ELR (cell line): ENCODE measurements at regions not wholly inside any gene's neighbourhood (a gene's known extent, or its start where the extent isn't known, plus 50 kb on each side); places are given as distances from the start of the nearest gene placed in this dataset.
"Not testable (repeated sequence)": the region's sequence is repeated elsewhere in the genome, so short reads cannot be mapped to it uniquely, and the experiment has no call there.

Source experiments
- DNase-seq: peaks from one replicate; pipeline ENCODE4 v3.0.0-alpha.2; 2015; ENCODE audit warnings: low read depth

DNA sequence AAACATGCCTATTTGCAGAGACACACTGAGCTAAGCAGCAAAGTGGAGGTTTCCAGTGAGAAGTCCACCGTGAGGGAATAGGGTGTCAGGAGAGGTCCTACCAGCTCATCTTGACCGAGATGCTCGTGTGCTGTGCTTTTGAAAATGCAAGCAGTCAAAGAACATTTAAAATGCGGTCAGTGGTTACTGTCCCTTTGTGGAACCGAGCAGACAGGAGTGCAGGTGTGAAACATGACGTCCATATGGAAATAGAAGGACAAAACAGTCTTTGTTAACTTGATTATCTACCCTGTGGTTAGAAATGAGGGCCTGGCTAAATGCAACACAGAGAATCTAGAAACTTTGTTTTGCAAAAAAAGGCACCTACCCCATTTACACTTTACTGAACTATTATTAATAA lies 473.3 kb downstream of the SPATA31A6 start:
- DNase-seq, result not testable (repeated sequence)

DNA sequence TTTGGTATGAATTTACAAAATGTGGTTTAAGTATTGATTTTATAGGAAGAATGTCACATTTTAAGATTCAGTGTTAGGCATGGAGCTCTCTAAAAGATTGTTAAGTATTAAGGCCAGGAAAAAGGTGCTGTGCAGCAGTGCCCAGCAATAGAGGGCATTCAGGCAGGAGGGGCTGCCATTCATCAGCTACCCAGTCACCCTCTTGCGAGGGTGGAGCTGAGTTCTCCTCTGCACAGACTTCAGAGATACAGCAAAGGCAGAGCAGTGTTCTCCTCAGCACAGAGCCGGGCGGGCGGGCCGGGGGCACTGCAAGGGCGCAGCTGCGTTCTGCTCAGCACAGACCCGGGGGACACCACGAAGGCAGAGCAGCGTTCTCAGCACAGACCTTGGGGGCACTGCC lies 474.0 kb downstream of the SPATA31A6 start:
- not testable (repeated sequence) for DNase-seq

DNA sequence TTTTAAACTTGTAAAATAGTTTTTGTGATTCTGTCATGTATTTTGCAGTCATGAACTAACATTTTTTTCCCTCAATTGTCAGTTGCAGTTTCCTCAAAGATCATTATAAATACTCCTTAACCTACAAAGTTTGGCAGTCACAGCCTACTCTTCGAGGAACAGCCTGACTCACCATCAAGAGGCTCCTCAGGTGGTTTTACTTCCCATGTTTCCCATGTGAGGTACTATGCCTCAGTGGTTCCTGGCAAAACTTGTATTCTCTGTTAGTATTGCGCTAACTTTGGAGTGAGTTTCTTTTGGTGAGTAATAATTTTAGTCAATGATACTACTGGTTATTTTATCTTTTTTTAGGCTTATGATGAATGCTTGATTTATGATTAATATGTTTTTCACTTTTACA lies 513.7 kb downstream of the SPATA31A6 start:
- not testable (repeated sequence) for DNase-seq

DNA sequence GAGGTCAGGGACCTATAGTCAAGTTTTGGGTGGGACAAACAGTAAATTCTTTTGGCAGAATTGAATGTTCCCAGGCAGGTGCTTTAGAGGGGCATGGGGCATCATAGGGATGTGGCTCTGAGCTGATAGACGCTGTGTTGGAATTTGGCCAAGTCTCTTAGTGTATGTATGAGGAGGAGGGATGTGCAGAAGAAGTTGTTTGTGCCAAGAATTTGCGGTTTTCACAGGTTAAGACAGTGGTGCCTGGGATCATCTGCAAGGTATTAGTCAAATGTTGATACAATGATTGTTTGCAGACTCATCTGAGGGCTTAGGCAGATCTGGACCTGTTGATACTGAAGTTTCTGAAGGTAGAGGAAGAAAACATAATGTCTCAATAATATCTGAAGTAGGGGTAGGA lies 519.4 kb downstream of the SPATA31A6 start:
- not testable (repeated sequence) for DNase-seq

DNA sequence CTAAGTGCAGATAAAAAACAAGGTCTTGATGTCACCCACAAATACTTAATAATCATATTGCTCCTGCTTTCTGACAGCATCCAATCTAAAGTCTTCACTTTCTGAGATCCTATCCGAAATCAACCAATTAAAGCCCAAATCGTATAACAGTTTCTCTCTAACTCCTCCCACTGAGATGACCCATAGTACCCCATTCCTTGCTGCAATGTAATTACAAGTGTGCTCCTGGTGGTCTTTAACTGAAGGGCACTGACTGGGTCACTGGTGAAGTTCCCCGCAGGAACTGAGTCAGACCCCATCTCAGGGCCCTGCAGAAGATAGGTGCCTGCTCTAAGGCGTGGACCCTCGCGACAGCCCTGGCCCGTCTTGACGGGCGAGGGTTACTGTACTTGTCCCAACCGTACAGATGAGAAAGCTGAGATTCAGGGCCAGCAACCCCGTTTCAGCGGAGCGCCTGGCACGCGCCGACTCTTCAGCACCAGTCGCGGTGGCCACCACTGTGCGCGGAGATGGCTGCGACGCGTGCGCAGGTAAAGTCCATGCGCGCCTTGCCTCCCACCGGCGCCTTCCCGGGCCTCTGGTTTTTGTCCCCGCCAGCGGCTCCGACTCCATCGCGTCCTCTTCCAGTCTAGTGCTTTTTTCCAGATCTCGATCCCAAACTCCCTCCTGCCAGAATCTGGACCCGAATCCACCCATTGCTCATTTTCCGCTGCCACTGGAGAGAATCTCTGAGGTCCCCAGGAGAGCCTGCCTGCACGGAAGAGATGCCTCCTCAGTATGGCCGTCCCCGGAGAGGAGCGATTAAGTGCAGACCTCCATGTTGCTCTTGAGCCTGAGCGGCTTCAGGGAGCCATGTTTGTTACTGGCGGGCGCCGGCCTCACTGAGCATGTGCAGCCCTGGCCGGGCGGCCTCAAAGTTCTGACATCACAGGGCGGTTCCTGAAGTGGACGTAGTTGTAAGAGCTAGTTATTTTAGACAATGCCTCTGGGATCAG lies 541.7 kb downstream of the SPATA31A6 start:
- DNase-seq, result not testable (repeated sequence)

DNA sequence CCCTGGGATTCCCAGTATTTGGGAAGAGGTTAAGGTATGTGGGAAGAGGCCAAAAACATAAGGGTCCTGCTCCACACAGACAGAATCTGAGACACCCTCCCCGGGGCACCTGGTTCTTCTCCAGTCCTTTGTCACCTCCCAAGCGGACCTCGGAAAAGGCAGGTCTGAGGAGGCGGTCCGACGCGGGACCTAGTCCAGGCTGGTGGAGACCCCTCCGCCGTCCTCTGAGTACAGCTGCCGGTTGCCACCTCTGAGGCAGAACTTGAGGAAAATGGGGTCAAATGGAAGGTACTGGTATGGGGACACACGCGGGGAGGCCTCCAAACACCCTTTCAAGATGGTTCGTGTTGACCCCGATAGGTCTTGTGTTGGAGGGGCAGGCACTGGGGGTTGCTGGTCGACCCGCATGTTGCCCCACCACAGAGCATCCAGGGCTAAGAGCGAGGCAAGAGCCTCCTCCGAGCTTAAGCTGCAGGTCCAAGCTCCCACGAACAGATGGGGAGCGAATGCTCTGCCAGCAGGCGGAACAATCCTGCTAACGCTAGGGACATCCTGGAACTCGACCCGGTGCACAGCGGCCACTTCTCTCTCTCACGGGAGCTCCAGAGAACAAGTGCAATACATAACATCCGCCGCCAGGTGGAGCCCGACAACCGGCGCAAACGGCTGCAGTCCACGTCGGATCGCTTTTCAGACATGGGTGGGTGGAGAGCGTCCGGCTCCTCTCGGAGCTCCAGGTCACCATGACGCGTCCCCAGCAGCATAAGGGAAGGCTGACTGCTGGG lies 559.8 kb downstream of the SPATA31A6 start:
- DNase-seq, result peak; percentile 50

DNA sequence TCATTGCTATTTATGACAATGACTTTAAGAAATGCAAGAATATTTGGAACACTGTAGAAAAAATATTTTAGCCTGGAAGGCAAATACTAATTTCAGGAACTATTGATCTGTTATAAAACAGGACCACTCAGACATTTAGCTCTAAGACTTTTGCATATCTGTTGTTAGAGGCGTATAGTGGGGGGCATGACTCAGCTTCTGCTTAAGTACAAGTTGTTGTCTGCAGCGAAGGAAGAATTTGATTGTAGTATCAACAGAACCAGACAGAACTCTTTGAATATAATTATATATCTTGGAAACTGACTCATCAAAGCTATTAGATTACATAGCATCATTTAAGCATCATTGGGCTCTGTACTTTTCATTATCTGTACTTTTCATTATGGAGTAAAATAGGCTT lies 573.8 kb downstream of the SPATA31A6 start:
- not testable (repeated sequence) for DNase-seq

DNA sequence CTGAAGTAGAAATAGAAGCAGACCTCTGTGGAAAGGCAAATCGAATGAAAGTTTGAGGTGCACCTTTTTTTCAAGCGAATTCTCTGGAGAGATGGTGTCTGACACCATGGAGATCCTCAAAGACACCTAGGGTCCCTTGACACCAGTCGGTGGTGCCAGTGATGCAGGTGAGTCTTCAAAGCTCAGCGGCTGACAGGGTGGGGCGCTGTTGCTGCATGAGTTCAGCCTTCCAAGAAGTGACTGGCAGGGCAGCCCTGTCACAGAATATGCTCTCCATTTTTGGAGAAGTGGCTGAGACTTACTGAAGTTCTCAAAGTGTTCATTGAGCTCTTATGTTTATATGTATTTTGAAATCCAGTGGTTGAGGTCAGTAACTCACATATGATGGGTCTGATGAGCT lies 575.9 kb downstream of the SPATA31A6 start:
- not testable (repeated sequence) for DNase-seq

DNA sequence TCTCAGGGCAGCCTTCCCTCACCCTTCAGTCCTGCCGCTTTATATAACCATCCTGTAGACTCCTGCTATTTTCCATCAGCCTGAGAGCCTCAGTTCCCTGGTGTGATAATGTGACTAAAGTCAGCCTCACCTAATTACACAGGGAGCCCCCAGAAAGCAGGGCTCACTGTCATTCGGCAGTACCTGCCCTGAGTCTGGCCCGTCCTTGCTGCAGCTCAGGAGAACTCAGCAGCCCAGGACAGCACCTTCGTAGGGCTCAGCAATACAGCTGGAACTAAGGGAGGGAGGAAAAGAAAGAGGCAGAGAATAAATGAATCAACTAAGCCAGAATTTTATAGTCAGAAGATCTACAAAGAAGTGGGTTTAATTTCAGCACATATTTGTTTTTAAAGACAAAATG lies 598.7 kb downstream of the SPATA31A6 start:
- not testable (repeated sequence) for DNase-seq

DNA sequence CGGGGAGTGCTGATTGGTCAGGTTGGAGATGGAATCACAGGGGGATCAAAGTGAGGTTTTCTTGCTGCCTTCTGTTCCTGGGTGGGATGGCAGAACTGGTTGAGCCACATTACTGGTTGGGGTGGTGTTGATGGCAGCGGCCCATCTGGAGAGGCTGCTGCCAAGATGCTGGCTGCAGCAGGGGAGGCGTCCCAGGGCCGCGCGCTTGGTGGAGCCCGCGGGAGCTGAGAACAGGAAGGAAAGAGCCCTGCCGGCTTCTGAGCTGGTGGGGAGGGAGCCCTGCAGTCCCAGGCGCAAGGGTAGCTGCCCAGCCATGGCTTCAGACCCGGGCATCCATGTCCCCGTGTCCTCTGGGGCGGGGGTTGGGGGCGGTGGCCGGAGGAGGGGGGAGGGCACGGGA lies 609.3 kb downstream of the SPATA31A6 start:
- not testable (repeated sequence) for DNase-seq

DNA sequence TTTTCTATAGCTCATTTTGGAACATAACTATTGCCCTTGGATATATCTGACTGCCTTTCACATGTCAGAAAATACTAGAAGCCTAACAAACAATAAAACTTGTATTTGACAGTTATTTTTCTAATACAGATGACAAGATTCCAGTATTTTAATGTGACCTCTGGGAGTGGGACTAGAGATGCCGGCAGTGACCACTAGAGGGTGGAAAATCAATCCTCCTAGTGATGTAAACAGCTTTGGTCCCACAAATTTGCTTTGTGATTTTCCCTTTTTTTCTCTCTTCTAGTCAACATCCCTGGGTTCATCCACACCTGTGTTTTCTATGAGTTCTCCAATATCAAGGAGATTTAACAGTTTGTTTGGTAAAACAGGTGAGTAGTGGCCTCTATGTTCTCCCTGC lies 615.1 kb downstream of the SPATA31A6 start:
- not testable (repeated sequence) for DNase-seq

DNA sequence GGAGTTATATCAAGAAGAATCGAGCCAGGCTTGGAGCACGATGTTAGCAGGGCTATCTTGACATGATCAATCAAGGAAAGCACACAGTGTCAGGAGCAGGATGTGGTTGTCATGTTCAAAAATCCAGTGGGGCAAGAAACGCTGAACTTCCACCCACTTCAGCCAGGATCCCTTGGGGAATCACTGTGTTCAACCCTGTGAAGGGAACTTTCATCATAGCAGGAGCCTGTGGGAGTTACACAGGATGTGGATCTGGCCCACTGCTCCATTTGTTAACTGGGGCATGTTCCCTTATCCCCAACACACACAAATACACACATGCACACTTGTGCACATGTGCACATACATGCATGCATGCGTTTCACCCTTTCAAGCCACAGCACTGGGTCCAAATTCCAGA lies 619.3 kb downstream of the SPATA31A6 start:
- not testable (repeated sequence) for DNase-seq

DNA sequence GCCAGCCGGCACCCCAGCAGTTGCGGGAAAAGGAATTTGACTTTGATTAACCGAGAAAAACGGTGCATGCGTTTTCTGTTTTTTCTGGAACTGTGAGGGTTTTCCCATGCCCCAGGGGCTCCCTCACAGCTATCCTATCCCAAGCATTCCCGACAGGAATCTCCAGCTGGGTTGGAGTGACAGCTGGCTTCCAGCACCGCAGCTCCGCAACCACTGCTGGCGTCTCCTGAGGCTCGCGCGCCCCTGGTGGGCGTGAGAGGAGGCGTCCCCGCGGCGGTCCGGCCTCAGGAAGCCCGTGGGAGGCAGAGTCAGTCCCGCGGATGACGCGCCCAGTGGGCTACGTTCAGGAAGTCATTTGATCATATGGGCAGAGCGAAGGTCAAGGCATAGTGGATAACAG lies 623.2 kb downstream of the SPATA31A6 start:
- DNase-seq, result not testable (repeated sequence)

DNA sequence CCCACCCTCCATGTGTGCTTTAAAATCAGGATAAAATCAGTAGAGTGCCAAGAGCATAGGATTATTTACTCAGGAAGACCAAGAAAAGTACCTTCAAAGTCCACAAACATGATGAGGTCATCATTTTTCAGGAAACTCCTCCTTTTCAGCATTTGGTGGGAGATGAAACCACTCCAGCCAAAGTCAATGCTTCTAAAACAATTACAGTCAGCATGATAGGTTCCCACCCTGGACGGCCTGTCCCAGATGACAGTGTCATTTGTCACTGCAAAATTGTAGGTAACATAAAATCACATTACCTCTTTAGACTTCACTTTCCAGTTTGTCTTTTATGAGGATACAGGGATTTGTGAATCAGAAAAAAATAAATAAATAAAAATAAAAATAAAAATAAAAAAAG lies 638.0 kb downstream of the SPATA31A6 start:
- DNase-seq, result not testable (repeated sequence)

DNA sequence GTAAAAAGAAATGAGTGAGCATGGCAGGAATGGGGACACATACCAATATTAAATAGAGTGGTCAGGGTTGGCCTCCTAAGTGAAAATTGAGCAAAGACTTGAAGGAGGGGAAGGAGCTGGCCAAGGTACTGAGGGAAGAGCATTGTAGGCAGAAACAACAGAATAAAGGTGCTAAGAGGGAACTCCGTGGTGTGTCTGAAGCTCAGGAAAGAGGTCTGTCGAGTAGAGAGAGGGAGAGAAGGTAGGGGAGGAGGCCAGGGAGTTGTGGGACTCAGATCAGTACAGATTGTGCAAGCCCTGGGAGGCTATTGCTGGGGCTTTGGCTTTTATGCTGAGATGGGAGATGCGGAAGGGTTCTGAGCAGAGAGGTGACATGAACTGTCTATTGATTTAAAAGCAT lies 664.7 kb downstream of the SPATA31A6 start:
- not testable (repeated sequence) for DNase-seq

DNA sequence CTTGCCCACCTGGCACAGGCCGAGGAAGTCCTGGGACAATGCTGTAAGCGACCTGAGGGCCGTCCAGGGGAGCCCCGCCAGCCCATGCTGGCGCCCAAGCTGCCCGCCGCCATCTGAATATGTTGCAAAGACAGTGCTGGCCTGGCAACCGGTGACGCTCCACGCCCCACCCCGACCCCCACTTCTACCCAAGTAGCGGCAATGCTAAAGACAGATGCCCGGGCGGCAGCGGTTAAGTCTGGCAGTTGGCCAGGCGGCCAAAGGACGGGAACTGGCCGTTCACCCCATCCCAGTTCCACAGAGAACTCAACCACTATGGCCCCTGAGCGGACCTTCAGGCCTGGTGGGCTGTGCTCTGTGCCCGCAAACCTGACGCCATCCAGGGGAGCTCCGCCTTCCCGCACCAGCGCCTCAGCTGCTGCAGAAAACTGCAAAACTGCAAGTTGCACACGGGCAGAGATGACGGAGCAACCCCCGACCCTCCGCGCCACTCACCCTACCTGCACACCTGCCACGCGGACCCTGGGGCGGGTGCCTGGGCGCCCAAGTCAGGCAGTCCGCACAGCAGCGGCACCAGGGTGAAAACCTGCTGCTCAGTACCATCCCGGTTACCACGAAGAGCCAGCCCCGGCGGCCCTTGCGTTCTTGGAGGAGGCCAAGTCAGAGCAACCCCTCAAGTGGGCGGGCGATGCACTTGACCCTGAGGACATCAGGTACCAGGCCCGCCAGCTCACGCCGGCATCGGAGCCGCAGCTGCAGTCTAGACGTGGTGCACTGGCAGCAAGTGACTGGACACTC lies 667.6 kb downstream of the SPATA31A6 start:
- not testable (repeated sequence) for DNase-seq

DNA sequence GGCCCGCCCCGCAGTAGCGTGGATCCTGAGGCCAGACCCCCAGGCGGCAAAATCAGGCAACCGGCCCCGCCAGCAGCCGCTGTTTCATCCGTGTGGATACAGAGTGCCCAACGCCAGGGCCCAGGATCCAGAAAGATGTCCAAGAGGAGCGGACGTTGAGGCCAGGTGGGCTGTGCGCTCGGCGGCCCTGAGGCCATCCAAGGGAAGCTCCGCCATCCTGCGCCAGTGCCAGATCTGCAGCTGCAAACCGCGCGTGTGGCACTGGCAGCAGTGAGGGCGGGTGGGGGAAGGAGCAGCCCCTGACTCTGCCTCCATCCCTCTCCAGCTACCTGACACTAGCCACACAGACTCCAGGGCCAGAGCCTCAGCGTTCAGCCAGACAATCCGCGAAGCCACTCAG lies 668.2 kb downstream of the SPATA31A6 start:
- not testable (repeated sequence) for DNase-seq

DNA sequence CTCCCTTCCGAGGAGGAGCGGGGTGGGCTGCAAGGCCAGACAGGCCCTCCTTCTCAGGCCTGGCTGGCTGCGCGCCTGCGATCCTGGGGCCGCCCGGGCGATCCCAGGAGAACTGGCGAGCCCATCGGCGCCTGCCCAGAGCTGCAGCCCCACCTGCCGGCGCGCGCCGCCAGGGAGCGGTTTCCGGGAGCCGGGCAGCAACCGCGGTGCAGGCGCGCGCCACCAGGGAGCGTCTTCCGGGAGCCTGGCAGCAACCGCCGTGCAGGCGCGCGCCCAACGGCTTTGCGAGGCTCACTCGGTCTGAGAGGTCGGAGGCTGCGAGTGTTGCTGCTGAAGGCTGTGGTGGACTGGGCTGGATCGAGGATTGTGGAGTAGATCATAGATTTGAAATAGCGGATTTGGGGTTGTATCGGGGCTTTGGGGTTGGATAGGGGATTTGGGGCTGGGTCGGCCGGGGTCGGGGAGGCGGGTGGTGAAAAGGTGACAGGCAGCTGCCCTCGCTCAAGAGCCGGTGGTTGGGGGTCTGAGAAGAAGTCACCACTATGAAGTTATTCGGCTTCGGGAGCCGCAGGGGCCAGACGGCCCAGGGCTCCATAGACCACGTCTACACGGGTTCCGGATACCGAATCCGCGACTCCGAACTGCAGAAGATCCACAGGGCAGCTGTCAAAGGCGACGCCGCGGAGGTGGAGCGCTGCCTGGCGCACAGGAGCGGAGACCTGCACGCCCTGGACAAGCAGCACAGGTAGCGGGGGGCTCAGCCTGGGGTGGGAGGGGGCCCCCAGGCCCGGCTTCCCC lies 668.9 kb downstream of the SPATA31A6 start:
- DNase-seq, result not testable (repeated sequence)

DNA sequence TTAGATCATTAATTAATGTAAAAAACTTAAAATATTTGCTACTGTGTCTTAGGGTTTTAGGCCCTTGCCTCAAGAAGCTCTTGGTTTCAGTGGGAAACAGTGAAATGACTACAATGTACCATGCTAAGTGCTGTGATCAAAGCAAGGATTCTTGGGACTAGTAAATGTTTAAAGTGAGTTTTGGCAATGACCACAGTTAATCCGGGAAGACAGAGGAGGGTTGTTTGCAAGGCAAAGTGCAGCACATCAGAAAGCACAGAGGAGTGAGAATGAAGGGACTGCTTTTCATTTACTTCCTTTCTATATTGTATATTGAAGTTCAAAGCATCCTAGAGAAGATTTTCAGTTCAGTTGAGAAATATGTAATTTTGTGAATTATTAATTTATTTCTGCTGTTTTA lies 676.7 kb downstream of the SPATA31A6 start:
- not testable (repeated sequence) for DNase-seq

DNA sequence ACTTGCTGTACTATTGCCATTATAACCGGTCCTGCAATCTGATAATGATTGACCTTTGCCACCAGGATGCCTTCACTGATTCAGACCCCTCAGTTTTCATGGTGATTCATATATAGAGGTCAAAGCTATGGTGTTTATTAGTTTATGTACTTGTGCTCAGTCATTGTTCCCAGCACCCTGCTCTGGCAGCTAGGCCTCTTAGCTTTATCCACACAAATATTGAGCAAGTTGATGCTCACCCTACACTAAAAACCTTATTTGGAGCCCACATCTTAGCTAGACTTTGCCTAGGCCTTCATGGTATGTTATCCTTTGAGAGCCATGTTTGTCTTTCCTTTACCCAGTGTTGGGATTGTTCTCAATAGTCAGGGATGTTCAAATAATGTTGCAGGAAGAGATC lies 679.0 kb downstream of the SPATA31A6 start:
- DNase-seq, result not testable (repeated sequence)
